Peyer's patch (tissue), 4 donors: ENCODE measurements at regions not wholly inside any gene's neighbourhood (a gene's known extent, or its start where the extent isn't known, plus 50 kb on each side); places are given as distances from the start of the nearest gene placed in this dataset.

ENCODE experiments used
- POLR2A ChIP-seq, 2 donors: fragments of 450-650 bp; IDR thresholded peaks; one replicate each; pipeline ENCODE4 v1.5.1; 2017; ENCODE audit warnings: antibody characterized with exemption in 2 of 2, mild to moderate bottlenecking in 2 of 2, moderate library complexity in 2 of 2
- TF ChIP-seq, protein P1 (sequence below), 6 experiments: fragments of 450-650 bp in 4 of 6; fragments of 200-600 bp in 2 of 6; sonication (generic) in 1 of 6; IDR thresholded peaks; one replicate each; pipeline ENCODE4 v1.5.1; 2017 to 2019; ENCODE audit warnings: antibody characterized with exemption in 6 of 6, mild to moderate bottlenecking in 3 of 6, moderate library complexity in 1 of 6

GRCh38 chr12:124445826-124446225, 121.6 kb downstream of the NCOR2 start:
- TF ChIP-seq, protein P1, sequence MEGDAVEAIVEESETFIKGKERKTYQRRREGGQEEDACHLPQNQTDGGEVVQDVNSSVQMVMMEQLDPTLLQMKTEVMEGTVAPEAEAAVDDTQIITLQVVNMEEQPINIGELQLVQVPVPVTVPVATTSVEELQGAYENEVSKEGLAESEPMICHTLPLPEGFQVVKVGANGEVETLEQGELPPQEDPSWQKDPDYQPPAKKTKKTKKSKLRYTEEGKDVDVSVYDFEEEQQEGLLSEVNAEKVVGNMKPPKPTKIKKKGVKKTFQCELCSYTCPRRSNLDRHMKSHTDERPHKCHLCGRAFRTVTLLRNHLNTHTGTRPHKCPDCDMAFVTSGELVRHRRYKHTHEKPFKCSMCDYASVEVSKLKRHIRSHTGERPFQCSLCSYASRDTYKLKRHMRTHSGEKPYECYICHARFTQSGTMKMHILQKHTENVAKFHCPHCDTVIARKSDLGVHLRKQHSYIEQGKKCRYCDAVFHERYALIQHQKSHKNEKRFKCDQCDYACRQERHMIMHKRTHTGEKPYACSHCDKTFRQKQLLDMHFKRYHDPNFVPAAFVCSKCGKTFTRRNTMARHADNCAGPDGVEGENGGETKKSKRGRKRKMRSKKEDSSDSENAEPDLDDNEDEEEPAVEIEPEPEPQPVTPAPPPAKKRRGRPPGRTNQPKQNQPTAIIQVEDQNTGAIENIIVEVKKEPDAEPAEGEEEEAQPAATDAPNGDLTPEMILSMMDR (IDR thresholded peaks at IDR 0.05), result no peak
- no peak for TF ChIP-seq POLR2A (IDR thresholded peaks at IDR 0.05)
